ENCODE measurements at regions not wholly inside any gene's neighbourhood (a gene's known extent, or its start where the extent isn't known, plus 50 kb on each side); places are given as distances from the start of the nearest gene placed in this dataset.
A peak's percentile ranks its signal among the peaks of the same experiment; 100 is the strongest.

DNA sequence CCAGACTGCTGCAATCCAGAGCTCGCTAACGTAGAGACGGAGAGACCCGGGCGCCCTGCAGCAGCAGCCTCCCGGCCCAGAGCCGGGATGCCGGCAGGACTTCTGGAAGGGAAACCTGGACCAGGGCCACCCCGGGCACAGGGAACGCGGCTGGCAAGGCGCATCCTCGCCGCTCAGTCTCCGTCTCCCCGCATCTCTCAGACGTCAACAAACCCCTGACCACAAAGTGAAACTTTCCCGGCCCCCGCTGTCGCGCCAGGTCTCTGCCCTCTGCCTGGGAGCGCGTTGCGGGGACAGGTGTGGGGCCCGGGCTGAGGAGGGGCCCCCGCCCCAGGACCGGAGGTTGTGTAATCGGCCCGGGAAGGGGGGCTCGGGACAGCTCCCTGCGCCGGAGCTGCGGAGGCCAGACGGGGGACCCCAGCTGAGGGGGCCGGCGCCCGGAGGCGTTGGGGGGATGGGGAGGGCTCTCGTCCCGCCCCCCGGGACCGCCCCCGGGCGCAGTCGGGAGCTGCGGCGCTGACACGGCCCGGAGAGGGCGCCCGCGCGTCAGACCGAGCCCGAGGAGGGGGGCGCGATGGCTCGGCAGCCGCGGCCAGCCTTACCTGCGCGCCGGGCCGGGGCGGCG lies 116.6 kb upstream of the HIVEP3 start:
- peak in 1 of 2 donors; percentile 29 for DNase-seq (ENCODE audit: low read depth in 2 of 2)

DNA sequence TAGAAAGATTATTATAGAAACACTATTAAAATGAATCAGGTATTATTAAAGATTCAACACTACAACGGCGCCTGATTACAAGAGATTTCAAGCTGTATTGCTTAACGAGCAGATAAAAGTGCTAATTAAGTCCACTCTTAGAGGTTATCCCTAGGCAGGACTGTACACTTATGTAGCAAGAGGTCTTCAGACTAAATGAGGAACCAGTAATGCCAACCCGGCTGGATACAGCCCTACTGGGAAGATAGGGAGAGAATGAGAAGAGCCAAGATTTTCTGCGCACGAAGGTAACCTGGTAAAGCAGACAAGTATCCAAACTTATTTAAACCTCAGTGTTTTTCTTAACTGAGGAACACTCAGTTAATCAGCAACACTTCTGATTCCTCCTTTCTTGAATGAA lies 115.7 kb upstream of the HIVEP3 start:
- DNase-seq (ENCODE audit: low read depth in 2 of 2) = no peak

- DNase-seq (ENCODE audit: low read depth in 2 of 2) = no peak
Observed at GRCh38 chr1:42033629-42034028, 114.9 kb upstream of the HIVEP3 start.

GRCh38 chr1:42017730-42018129 lies 99.0 kb upstream of the HIVEP3 start:
- no peak for DNase-seq (ENCODE audit: low read depth in 2 of 2)

DNA sequence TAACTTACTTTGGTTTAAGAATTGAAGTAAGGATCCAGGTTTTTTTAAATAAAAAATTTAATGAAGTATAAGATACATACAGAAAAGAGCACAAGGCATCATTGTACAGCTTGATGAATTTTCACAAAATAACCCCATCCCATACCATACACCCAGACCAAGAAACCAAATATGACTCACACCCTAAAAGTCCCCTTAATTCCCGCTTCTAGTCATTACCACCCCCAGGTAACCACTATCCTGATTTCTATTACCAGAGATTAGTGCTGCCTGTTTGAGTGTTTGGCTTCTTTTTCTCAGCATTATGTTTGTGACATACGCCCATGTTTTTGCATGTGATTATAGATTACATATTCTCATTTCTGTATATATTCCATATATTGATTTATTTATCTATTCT lies 98.5 kb upstream of the HIVEP3 start:
- DNase-seq (ENCODE audit: low read depth in 2 of 2) = no peak

- no peak for DNase-seq (ENCODE audit: low read depth in 2 of 2)
Observed at GRCh38 chr1:42014823-42015222, 96.1 kb upstream of the HIVEP3 start.

DNA sequence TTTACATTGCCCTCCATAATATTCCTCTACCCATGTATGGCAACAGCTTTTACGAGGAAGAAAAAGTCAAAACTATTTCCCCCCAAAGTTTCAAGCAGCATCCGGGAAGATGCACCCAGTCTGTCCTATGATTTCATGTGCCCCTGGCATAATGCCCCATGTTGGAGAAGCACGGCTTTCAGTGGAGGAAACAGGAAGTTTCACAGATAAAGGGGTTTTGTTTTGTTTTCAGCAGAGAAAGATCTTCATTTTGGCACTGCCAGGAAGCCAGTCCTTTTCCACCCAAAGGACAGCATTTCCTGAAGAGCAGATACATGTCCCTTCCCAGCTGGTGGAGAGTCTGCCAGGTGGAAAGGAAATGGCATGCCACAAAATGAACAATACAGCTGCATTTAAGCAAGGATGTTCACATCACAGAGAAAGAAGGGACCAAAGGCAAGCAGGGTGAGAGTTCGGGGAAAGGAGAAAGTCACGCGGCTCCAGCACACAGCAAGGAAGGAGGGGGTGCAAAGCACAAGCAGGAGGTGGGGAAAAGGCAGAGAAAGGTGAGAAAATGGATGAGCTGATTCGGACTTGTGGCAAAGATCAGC lies 95.3 kb upstream of the HIVEP3 start:
- DNase-seq (ENCODE audit: low read depth in 2 of 2) = no peak

DNA sequence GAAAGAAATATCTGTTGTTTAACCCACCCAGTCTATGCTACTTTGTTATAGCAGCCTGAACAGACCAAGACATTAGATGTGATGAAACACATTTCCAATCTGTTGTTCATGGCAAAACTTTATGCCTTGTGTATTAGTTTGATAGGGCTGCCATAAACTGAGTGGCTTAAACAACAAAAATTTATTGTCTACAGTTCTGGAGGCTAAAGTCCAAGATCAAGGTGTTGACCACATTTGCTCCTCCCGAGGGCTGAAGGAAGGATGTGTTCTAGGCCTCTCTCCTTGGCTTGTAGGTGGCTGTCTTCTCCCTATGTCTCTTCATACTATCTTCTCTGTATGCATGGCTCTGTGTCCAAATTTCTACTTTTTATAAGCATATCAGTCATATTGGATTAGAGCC lies 94.1 kb upstream of the HIVEP3 start:
- DNase-seq (ENCODE audit: low read depth in 2 of 2) = no peak

DNA sequence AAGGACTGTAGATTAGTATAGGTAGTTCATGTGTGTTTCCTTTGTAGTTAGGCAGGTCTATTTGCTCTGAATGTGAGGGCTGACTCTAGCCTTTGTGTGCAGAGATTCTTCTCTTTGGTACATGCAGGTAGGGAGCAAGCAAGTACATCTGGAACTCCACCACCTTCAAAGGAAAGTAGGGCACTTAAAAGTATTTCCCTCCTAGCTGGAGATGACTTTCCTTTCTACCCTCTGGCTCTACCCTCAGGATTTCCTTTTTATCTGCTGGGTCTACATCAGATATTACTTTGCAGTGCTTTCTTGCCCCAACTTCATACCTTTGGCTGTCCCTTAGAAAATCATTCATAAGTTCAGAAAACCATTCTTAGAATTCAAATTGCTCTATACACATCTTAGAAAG lies 91.7 kb upstream of the HIVEP3 start:
- no peak for DNase-seq (ENCODE audit: low read depth in 2 of 2)

GRCh38 chr1:42008264-42008663 lies 89.5 kb upstream of the HIVEP3 start:
- DNase-seq (ENCODE audit: low read depth in 2 of 2) = no peak

- no peak for DNase-seq (ENCODE audit: low read depth in 2 of 2)
Observed at GRCh38 chr1:42006836-42007235, 88.1 kb upstream of the HIVEP3 start.

DNA sequence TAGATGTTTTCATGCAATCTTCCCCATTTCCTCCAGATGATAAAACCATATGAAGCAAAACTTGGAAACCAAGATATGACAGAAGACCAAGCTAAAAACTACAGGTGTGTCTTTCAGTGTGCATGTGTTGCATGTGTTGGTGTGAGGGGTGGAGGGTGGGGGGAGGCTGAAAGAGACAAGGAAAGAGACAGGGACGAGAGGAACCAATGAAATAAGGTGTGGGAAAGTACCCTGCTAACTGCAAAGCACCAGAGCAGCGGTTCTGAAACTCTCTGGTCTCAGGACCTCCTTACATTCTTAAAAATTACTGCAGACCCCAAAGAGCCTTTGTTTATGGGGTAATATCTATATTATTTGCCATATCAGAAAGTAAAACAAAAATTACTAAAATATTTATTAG lies 87.4 kb upstream of the HIVEP3 start:
- no peak for DNase-seq (ENCODE audit: low read depth in 2 of 2)

- DNase-seq (ENCODE audit: low read depth in 2 of 2) = no peak
Observed at GRCh38 chr1:42005530-42005929, 86.8 kb upstream of the HIVEP3 start.

DNA sequence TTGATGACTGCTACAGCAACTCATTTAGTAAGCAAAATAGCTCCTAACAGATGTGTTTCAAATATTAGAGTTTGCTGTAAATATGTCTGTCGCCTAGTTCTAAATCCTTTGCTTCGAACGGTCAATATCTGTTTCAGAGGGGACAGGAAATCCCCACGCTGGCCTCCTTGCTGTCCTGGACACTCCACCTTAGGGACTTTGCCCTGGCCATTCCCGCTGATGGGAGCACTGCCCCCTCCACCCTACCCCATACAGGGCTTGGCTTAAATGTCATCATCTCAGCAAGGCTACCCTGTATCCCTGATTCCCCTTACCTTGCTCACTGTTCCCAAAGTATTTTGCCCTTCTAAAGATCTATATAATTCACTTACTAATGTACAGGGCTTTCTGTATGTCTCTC lies 86.1 kb upstream of the HIVEP3 start:
- DNase-seq (ENCODE audit: low read depth in 2 of 2) = no peak

DNA sequence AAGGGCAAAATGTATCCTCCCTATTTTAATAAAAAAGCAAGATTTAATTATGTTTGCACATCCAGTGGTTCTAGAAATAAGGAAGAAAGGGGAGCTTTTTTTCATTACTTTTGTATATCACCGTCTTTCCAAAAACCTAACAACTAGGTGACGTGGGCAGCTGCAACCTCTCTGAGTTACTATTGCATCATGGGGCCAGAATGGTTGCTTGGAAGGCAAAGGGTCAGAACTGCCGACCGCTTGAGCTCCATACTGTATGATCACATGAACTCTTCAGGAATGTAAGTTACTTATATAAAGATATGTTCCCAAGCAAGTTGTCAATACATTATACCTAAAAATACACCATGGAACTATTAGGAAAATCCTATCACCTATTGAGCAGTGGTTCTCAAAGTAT lies 85.6 kb upstream of the HIVEP3 start:
- no peak for DNase-seq (ENCODE audit: low read depth in 2 of 2)

DNA sequence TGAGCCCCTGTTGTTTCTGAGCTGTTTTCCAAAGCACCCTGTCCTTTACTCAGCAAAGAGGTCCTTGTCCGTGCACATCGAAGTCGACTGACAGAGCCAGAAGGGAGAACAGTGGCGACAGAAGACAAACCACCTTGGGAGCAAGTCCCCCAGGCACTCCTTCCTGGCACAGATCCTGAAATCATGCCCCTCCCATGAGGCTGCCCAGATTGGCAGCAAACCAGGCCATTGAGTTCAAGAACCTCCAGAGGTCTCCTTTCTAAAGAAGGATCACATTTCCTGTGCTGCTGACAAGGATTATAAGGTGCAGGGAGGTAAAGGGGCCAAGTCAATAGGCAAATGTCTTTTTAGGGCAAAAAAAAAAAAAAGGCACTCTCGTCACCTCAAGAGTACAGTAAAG lies 84.7 kb upstream of the HIVEP3 start:
- no peak for DNase-seq (ENCODE audit: low read depth in 2 of 2)

DNA sequence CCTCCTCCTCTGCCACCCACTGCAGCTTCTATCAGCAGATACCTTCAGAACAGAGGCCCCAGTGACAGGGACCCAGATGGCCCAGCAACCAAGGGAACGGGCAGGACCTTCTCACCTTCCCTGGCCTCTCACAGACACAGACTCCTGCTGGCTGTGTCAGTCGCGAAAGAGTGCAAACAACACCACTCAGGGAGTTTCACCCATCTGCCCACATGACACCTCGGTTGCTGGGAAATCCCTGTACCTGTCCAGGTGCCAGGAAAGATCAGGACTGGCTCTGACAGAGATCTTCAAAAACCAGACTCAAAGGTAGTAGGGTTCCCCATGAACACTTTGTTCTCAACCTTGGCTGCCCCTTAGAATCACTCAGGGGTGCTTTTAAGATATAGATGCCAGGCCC lies 83.5 kb upstream of the HIVEP3 start:
- DNase-seq (ENCODE audit: low read depth in 2 of 2) = no peak

- DNase-seq (ENCODE audit: low read depth in 2 of 2) = no peak
Observed at GRCh38 chr1:42000766-42001165, 82.0 kb upstream of the HIVEP3 start.

DNA sequence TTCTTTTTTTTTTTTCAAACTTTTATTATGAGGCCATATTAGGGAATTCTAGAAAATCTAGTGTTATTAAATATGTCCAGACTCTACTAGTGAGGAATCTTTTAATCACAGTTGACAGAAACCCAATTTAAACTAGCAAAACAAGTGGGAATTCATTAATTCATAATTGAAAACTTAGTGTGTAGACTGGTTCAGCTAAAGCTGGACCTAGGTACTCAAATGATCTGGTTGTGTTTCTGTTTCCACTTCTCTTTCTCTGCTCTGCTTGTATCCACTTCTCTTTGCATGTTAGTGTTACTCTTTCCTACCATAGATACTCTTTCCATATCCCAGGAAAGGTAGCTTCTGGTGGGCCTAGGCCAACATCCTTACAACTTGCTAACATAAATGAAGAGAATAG lies 81.2 kb upstream of the HIVEP3 start:
- no peak for DNase-seq (ENCODE audit: low read depth in 2 of 2)

DNA sequence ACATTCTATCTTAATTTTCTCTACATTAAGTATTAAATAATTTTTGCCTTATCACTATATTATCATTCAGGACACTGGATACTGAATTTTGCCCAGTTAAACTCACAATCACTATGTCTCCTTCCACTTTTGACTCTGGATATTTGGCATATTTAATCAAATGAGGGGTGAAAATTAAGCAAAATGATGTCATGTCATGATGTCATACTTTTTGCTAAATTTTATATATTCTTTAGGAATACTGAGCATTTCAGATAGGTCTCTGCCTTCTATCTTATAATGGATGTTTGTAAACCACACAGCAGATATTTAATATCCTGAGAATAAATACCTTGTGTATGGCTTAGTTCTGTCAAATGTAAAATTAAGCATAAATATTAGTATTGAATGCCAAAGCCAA lies 79.5 kb upstream of the HIVEP3 start:
- DNase-seq (ENCODE audit: low read depth in 2 of 2) = no peak

GRCh38 chr1:41997153-41997552 lies 78.4 kb upstream of the HIVEP3 start:
- DNase-seq (ENCODE audit: low read depth in 2 of 2) = no peak

GRCh38 chr1:41995441-41996130 lies 76.9 kb upstream of the HIVEP3 start:
- no peak for DNase-seq (ENCODE audit: low read depth in 2 of 2)

DNA sequence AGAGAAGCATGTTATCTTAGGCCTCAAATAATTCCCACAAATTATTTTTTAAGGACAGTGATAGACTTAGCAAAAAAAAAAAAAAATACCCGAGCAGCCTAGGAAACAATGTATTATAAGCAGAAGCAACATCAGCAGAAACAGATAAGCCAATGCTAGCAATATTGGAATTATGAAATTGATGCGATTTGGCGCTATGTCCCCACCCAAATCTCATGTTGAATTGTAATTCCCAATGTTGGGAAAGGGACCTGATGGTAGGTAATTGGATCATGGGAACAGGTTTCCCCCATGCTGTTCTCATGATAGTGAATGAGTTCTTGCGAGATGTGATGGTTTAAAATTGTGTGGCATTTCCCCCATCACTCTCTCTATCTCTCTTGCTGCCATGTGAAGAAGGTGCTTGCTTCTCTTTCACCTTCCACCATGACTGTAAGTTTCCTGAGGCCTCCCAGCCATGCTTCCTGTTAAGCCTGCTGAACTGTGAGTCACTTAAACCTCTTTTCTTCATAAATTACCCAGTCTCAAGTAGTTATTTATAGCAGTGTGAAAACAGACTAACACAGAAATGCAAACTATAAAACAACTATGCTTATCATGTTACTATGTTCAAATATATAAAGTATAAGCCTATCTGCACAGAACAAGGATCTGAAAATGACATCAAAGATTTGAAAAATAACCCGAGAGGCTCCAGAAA lies 75.6 kb upstream of the HIVEP3 start:
- no peak for DNase-seq (ENCODE audit: low read depth in 2 of 2)
